Spinal cord (tissue), 9 donors: ENCODE measurements at regions not wholly inside any gene's neighbourhood (a gene's known extent, or its start where the extent isn't known, plus 50 kb on each side); places are given as distances from the start of the nearest gene placed in this dataset.
"Not testable (repeated sequence)": the region's sequence is repeated elsewhere in the genome, so short reads cannot be mapped to it uniquely, and the experiment has no call there.

Experiments used
- DNase-seq, 6 donors: peaks; one replicate each; pipeline versions ENCODE4 v3.0.0 to v3.0.0-alpha.2; 2013 to 2015; ENCODE audit warnings: low spot score in 6 of 6, low read depth in 4 of 6
- H3K27ac ChIP-seq: one replicate; pipeline ENCODE4 v1.5.1; 2013; ENCODE audit warnings: low read depth, low read length, control low read depth
- H3K27me3 ChIP-seq: one replicate; pipeline ENCODE4 v1.6.1; 2013; ENCODE audit warnings: low read length; ENCODE audit not compliant: control insufficient read depth, insufficient read depth
- H3K36me3 ChIP-seq: one replicate; pipeline ENCODE4 v1.6.1; 2013; ENCODE audit warnings: low read length; ENCODE audit not compliant: control insufficient read depth, insufficient read depth
- H3K4me1 ChIP-seq: one replicate; pipeline ENCODE4 v1.6.1; 2013; ENCODE audit warnings: low read length; ENCODE audit not compliant: control insufficient read depth, insufficient read depth
- H3K4me3 ChIP-seq: one replicate; pipeline ENCODE4 v1.5.1; 2013; ENCODE audit warnings: low read depth, low read length, control low read depth
- H3K9me3 ChIP-seq: one replicate; pipeline ENCODE4 v1.6.1; 2013; ENCODE audit warnings: low read length; ENCODE audit not compliant: control insufficient read depth, insufficient read depth
- WGBS: methylation state at CpG from one replicate; pipeline ENCODE4 v1.1.5; 2013; ENCODE audit warnings: missing lambda C conversion rate; ENCODE audit not compliant: insufficient coverage; 5-methylcytosine and 5-hydroxymethylcytosine counted together
- donor health status: healthy.

DNA sequence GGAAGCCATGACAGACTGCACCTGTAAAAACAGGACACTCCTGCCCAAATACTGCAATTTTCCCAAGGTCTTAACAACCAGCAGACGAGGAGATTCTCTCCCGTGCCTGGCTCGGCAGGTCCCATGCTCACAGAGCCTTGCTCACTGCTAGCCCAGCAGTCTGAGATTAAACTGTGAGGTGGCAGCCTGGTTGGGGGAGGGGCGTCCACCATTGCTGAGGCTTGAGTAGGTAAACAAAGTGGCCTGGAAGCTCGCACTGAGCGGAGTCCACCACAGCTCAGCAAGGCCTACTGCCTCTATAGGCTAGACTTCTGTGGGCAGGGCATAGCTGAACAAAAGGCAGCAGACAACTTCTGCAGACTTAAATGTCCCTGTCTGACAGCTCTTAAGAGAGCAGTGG, 80.3 kb downstream of the ANXA5 start:
- not testable (repeated sequence) for DNase-seq, H3K9me3 ChIP-seq, H3K4me1 ChIP-seq, H3K36me3 ChIP-seq, H3K4me3 ChIP-seq, H3K27me3 ChIP-seq, H3K27ac ChIP-seq
- WGBS: 81% methylated on average over 3 of the region's 6 CpGs

DNA sequence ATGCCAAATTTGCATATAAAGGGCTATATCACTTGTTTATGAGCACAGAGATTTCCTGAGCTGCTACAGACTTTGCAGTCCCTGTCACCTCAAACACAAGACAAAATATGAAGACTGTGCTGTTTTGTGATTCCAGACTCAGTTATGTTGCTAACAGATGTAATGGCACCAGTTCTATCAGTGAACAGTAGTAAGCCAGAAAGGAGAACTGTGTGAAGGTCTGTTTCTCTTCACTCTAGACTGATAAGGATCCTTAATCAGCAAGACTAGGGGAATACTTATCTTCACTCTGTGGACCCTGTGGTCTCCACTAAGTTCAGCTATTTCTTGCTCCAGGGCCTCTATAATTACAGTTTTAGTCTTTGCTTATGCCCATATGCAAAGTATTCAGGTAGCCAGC, 82.7 kb downstream of the ANXA5 start:
- Histone ChIP-seq H3K36me3 (no peaks in the 10 kb centered on the region), H3K9me3 (no peaks in the 10 kb centered on the region), H3K27me3 (no peaks in the 10 kb centered on the region), H3K4me1 (no peaks in the 10 kb centered on the region), H3K27ac (no peak overlapping the region), H3K4me3 (no peak overlapping the region)
- DNase-seq: peak in 2 of 6 donors; percentile 11 to 13

DNA sequence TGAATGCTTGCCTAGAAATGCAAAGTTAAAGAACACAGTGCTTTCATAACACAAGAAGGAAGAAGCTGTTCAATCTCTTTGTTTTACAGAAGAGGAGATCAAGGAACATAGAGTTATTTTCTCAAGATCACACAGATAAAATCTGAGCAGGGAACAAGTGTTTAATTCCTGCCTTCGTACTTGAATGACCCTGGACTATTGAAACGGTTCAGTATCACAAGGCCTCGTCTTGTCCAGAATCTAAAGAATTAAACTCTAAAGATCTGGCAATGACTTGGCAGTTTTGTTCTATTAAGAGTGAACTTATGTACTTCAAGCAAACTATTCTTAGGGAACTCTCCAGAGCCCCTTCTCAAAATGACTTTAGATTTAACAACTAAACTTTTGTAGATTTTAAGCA, 97.7 kb downstream of the ANXA5 start:
- no peak for DNase-seq
- Histone ChIP-seq H3K4me1 (no peaks in the 10 kb centered on the region), H3K27ac (no peak overlapping the region), H3K27me3 (no peaks in the 10 kb centered on the region), H3K36me3 (no peaks in the 10 kb centered on the region), H3K9me3 (no peaks in the 10 kb centered on the region), H3K4me3 (no peak overlapping the region)
- WGBS: 21% methylated on average over 2 of the region's 3 CpGs

- Histone ChIP-seq H3K4me3 (no peak overlapping the region), H3K27ac (no peak overlapping the region), H3K4me1 (no peaks in the 10 kb centered on the region), H3K9me3 (no peaks in the 10 kb centered on the region), H3K36me3 (no peaks in the 10 kb centered on the region), H3K27me3 (no peaks in the 10 kb centered on the region)
- DNase-seq: no peak
- 40% methylated on average over 1 of the region's 2 CpGs for WGBS
Observed at GRCh38 chr4:121597346-121597934, 99.3 kb downstream of the ANXA5 start.

DNA sequence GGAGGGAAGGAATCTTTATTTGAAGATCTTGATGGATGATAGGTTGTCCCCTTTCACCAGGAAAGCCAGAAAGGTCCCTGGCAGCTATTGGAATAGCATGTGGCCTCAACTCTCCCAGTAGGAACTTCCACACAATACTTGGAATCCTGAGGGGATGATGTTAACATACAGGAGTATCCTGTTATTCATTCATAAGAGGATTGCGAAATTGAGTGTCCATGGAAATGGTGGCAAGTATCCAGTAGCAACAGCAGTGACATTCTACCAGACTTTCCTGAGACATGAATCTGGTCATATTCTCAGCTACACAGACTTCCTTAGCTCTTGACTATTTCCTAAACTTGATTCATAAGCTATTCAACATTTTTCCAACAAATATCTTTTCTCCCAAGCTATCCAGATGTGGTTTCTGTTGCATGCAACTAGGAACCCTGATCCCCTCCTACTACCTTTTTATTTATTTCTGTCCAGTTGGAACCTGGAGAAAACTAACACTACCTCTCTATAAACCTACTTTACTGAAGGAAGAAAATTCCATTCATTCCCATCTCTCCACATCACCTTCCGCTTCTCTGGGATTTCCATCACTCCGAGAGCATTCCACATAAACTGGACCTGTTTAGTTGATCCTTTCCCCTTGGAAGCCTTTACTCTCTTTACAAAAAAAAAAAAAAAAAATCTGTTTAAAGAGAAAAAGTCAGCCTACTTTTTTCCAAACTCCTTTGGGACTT, 101.8 kb downstream of the ANXA5 start:
- no peaks in the 10 kb centered on the region for H3K36me3 ChIP-seq
- DNase-seq: no peak
- no peak overlapping the region for H3K4me3 ChIP-seq
- H3K27ac ChIP-seq: no peak overlapping the region
- H3K4me1 ChIP-seq: no peaks in the 10 kb centered on the region
- H3K9me3 ChIP-seq: no peaks in the 10 kb centered on the region
- H3K27me3 ChIP-seq: no peaks in the 10 kb centered on the region
- WGBS: no CpG with 5 or more reads among the region's 3 CpGs

GRCh38 chr4:121593760-121594159, 103.0 kb downstream of the ANXA5 start:
- Histone ChIP-seq H3K27ac (no peak overlapping the region), H3K4me1 (no peaks in the 10 kb centered on the region), H3K36me3 (no peaks in the 10 kb centered on the region), H3K4me3 (no peak overlapping the region), H3K27me3 (no peaks in the 10 kb centered on the region), H3K9me3 (no peaks in the 10 kb centered on the region)
- DNase-seq: no peak

- H3K4me1 ChIP-seq, H3K27me3 ChIP-seq, DNase-seq, H3K4me3 ChIP-seq, H3K27ac ChIP-seq, H3K36me3 ChIP-seq, H3K9me3 ChIP-seq: not testable (repeated sequence)
- no CpG with 5 or more reads among the region's 3 CpGs for WGBS
Observed at GRCh38 chr4:121592257-121592656, 104.5 kb downstream of the ANXA5 start.

DNA sequence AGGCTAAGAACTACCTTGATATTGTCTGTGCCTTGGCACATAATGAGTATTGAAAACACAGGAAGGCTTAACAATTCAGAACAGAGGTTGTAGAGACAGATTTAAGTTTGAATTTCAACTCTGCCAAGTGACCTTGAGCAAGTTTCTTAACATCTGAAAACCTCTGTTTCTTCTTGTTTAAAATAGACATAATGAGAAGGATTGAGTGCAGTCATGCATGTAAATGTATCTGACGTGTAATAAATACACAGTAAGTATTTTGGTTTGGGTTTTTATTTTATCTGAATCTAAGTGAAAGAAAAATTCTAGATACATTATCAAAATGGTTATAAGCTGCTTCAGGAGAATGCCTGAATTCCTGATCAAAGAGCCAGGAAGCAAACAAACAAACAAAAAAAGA, 111.9 kb downstream of the ANXA5 start:
- H3K27ac ChIP-seq: no peak overlapping the region
- H3K9me3 ChIP-seq: no peaks in the 10 kb centered on the region
- no peak for DNase-seq
- no peaks in the 10 kb centered on the region for H3K4me1 ChIP-seq
- no peaks in the 10 kb centered on the region for H3K36me3 ChIP-seq
- WGBS: no CpG with 5 or more reads among the region's 1 CpG
- no peak overlapping the region for H3K4me3 ChIP-seq
- H3K27me3 ChIP-seq: no peaks in the 10 kb centered on the region

- Histone ChIP-seq H3K36me3 (no peaks in the 10 kb centered on the region), H3K9me3 (no peaks in the 10 kb centered on the region), H3K27ac (no peak overlapping the region), H3K4me1 (no peaks in the 10 kb centered on the region), H3K4me3 (no peak overlapping the region), H3K27me3 (no peaks in the 10 kb centered on the region)
- WGBS: no CpG with 5 or more reads among the region's 3 CpGs
- no peak for DNase-seq
Observed at GRCh38 chr4:121583396-121583795, 113.4 kb downstream of the ANXA5 start.

DNA sequence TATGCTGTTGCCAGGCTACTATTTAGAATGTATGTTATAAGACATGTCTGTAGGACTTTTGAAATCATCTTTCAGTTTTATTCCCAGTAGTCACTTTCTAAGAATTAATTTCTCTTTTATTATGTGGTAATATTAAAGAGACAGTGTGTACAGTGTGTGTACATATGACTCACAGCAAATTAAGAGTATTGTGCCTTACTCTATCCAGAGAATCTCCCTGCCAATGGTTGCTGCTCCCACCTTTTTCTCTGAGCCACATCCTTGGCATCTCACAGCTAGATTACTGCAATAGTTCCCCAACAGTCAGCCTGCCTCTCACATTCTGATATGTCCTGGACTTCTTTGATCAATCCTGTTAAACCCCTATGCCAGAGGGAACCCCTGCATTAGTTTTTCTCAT, 114.5 kb downstream of the ANXA5 start:
- H3K9me3 ChIP-seq: no peaks in the 10 kb centered on the region
- H3K36me3 ChIP-seq: no peaks in the 10 kb centered on the region
- H3K27ac ChIP-seq: no peak overlapping the region
- H3K27me3 ChIP-seq: no peaks in the 10 kb centered on the region
- H3K4me3 ChIP-seq: no peak overlapping the region
- H3K4me1 ChIP-seq: no peaks in the 10 kb centered on the region
- DNase-seq: no peak
